Neural cell (in vitro differentiated cells): ENCODE measurements at regions not wholly inside any gene's neighbourhood (a gene's known extent, or its start where the extent isn't known, plus 50 kb on each side); places are given as distances from the start of the nearest gene placed in this dataset.

Experiments
- H2AFZ ChIP-seq: fragments of 200-600, 300-800 bp; sonication (generic), shearing (Covaris generic); 2 replicates; pipeline ENCODE4 v1.6.0; 2014; ENCODE audit warnings: low read depth, mild to moderate bottlenecking, antibody characterized with exemption, low read length, moderate library complexity
- H3F3A ChIP-seq: fragments of 200-600 bp; shearing (Covaris generic); 2 replicates; pipeline ENCODE4 v1.6.1; 2016; ENCODE audit warnings: mild to moderate bottlenecking, moderate library complexity, mixed read lengths, antibody characterized with exemption, low read length; ENCODE audit not compliant: insufficient read depth, poor library complexity, severe bottlenecking
- H3K27ac ChIP-seq: fragments of 200-600, 300-800 bp; sonication (generic), shearing (Covaris generic); 2 replicates; pipeline ENCODE4 v1.5.1; 2014; ENCODE audit warnings: mild to moderate bottlenecking, low read length, moderate library complexity
- H3K27me3 ChIP-seq: fragments of 300-800, 200-600 bp; sonication (generic), shearing (Covaris generic); 2 replicates; pipeline ENCODE4 v1.6.0; 2014; ENCODE audit warnings: mild to moderate bottlenecking, low read depth, low read length, moderate library complexity; ENCODE audit not compliant: insufficient read depth
- H3K36me3 ChIP-seq: fragments of 300-800, 200-600 bp; sonication (generic), shearing (Covaris generic); 2 replicates; pipeline ENCODE4 v1.5.1; 2014; ENCODE audit warnings: mild to moderate bottlenecking, antibody characterized with exemption, low read length, moderate library complexity; ENCODE audit not compliant: insufficient read depth
- H3K4me2 ChIP-seq: fragments of 300-800, 200-600 bp; sonication (generic), shearing (Covaris generic); 2 replicates; pipeline ENCODE4 v1.6.0; 2014; ENCODE audit warnings: mild to moderate bottlenecking, low read length
- H3K4me3 ChIP-seq: fragments of 300-800, 200-600 bp; sonication (generic), shearing (Covaris generic); 2 replicates; pipeline ENCODE4 v1.5.1; 2014; ENCODE audit warnings: mild to moderate bottlenecking, low read length, moderate library complexity
- H3K79me2 ChIP-seq: fragments of 200-600 bp; shearing (Covaris generic); replicated peaks from 2 replicates; pipeline ENCODE4 v1.6.0; 2014; ENCODE audit warnings: mild to moderate bottlenecking, low read length, moderate library complexity; ENCODE audit not compliant: insufficient read depth
- H3K9ac ChIP-seq: fragments of 300-800, 200-600 bp; sonication (generic), shearing (Covaris generic); 2 replicates; pipeline ENCODE4 v1.6.1; 2016; ENCODE audit warnings: mild to moderate bottlenecking, low read length, mixed read lengths
- H3K9me2 ChIP-seq: fragments of 200-600 bp; shearing (Covaris generic); 2 replicates; pipeline ENCODE4 v1.6.1; 2016; ENCODE audit warnings: mild to moderate bottlenecking, low read length, mixed read lengths; ENCODE audit not compliant: insufficient read depth
- H3K9me3 ChIP-seq: fragments of 200-600, 300-800 bp; sonication (generic), shearing (Covaris generic); 2 replicates; pipeline ENCODE4 v1.6.1; 2016; ENCODE audit warnings: mild to moderate bottlenecking, mixed run types, low read length, moderate library complexity, mixed read lengths
- H4K20me1 ChIP-seq: fragments of 200-600 bp; shearing (Covaris generic); 2 replicates; pipeline ENCODE4 v1.6.1; 2016; ENCODE audit warnings: mild to moderate bottlenecking, mixed run types; ENCODE audit not compliant: insufficient read depth
- CTCF ChIP-seq: fragments of 450-650 bp; IDR thresholded peaks from 2 replicates; pipeline ENCODE4 v1.5.1; 2014; ENCODE audit warnings: antibody characterized with exemption, mild to moderate bottlenecking, moderate library complexity; ENCODE audit not compliant: poor library complexity, severe bottlenecking
- EP300 ChIP-seq: fragments of 450-650 bp; conservative IDR thresholded peaks from 2 replicates; pipeline ENCODE4 v1.6.1; 2014; ENCODE audit warnings: antibody characterized with exemption, mild to moderate bottlenecking, moderate library complexity; ENCODE audit not compliant: poor library complexity, severe bottlenecking
- EZH2 ChIP-seq: fragments of 200-600, 300-800 bp; shearing (Covaris generic), sonication (generic); IDR thresholded peaks from 2 replicates; pipeline ENCODE4 v1.6.1; 2014; ENCODE audit warnings: antibody characterized with exemption, low read length, borderline replicate concordance, mild to moderate bottlenecking; ENCODE audit not compliant: insufficient read depth, poor library complexity, severe bottlenecking
- MXI1 ChIP-seq: fragments of 450-650 bp; conservative IDR thresholded peaks from 2 replicates; pipeline ENCODE4 v1.6.1; 2014; ENCODE audit warnings: antibody characterized with exemption, mild to moderate bottlenecking; ENCODE audit not compliant: poor library complexity, severe bottlenecking
- POLR2AphosphoS5 ChIP-seq: IDR thresholded peaks from 2 replicates; pipeline ENCODE4 v1.6.1; 2012
- RAD21 ChIP-seq: fragments of 450-650 bp; conservative IDR thresholded peaks from 2 replicates; pipeline ENCODE4 v1.6.1; 2014; ENCODE audit warnings: antibody characterized with exemption, mild to moderate bottlenecking, moderate library complexity
- REST ChIP-seq: IDR thresholded peaks from 2 replicates; pipeline ENCODE4 v1.6.1; 2012; ENCODE audit warnings: borderline replicate concordance
- SMC3 ChIP-seq: fragments of 450-650 bp; conservative IDR thresholded peaks from 2 replicates; pipeline ENCODE4 v1.6.1; 2014; ENCODE audit warnings: antibody characterized with exemption, mild to moderate bottlenecking, moderate library complexity; ENCODE audit not compliant: poor library complexity
- TAF1 ChIP-seq: IDR thresholded peaks from 2 replicates; pipeline ENCODE4 v1.6.1; 2012; ENCODE audit warnings: low read depth

- TF ChIP-seq SMC3 (no peak), EP300 (no peak), MXI1 (no peak), RAD21 (no peak), EZH2 (no peak), CTCF (no peak), REST (no peak), TAF1 (no peak), POLR2AphosphoS5 (no peak)
- Histone ChIP-seq H3K9me3 (no peaks in the 10 kb centered on the region), H3K4me3 (no peak overlapping the region), H3K79me2 (no peaks in the 10 kb centered on the region), H3K9ac (no peak overlapping the region), H3K9me2 (no peaks in the 10 kb centered on the region), H3K27ac (no peak overlapping the region), H3K36me3 (no peaks in the 10 kb centered on the region), H3F3A (no peaks in the 10 kb centered on the region), H3K4me2 (no peak overlapping the region), H2AFZ (no peak overlapping the region), H4K20me1 (no peaks in the 10 kb centered on the region), H3K27me3 (no peaks in the 10 kb centered on the region)
Measured at GRCh38 chr12:102551186-102551585, 70.8 kb upstream of the IGF1 start.

GRCh38 chr12:102549691-102550090 is 69.3 kb upstream of the IGF1 start:
- Histone ChIP-seq H3K79me2 (no peaks in the 10 kb centered on the region), H3K4me3 (no peak overlapping the region), H2AFZ (no peak overlapping the region), H3K27me3 (no peaks in the 10 kb centered on the region), H3K9me3 (no peaks in the 10 kb centered on the region), H3F3A (no peaks in the 10 kb centered on the region), H3K36me3 (no peaks in the 10 kb centered on the region), H3K4me2 (no peak overlapping the region), H3K27ac (no peak overlapping the region), H3K9ac (no peak overlapping the region), H4K20me1 (no peaks in the 10 kb centered on the region), H3K9me2 (no peaks in the 10 kb centered on the region)
- TF ChIP-seq SMC3: no peak

GRCh38 chr12:102548543-102548942 is 68.2 kb upstream of the IGF1 start:
- H2AFZ ChIP-seq: no peak overlapping the region

More at GRCh38 chr12:102548543-102548942, 68.2 kb upstream of the IGF1 start:
- Histone ChIP-seq H3K9ac (no peak overlapping the region), H3K4me2 (no peak overlapping the region), H3K36me3 (no peaks in the 10 kb centered on the region), H4K20me1 (no peaks in the 10 kb centered on the region), H3K4me3 (no peak overlapping the region), H3K27me3 (no peaks in the 10 kb centered on the region), H3K9me2 (no peaks in the 10 kb centered on the region), H3K9me3 (no peaks in the 10 kb centered on the region), H3K79me2 (no peaks in the 10 kb centered on the region), H3K27ac (no peak overlapping the region), H3F3A (no peaks in the 10 kb centered on the region)
- TF ChIP-seq TAF1 (no peak), CTCF (no peak), POLR2AphosphoS5 (no peak), EZH2 (no peak), MXI1 (no peak)
